Upper lobe of left lung (tissue), 4 donors: ENCODE measurements at regions not wholly inside any gene's neighbourhood (a gene's known extent, or its start where the extent isn't known, plus 50 kb on each side); places are given as distances from the start of the nearest gene placed in this dataset.

Experiments used
- CTCF ChIP-seq, 6 experiments: fragments of 450-650 bp in 4 of 6; fragments of 200-600 bp in 2 of 6; sonication (generic) in 2 of 6; IDR thresholded peaks; one replicate each; pipeline ENCODE4 v1.5.1; 2016 to 2019; ENCODE audit warnings: antibody characterized with exemption in 6 of 6
- POLR2AphosphoS5 ChIP-seq, 2 donors: sonication (generic); formaldehyde crosslinking; IDR thresholded peaks; one replicate each; pipeline ENCODE4 v1.5.1; 2017; ENCODE audit warnings: antibody characterized with exemption in 2 of 2

- TF ChIP-seq CTCF (IDR thresholded peaks at IDR 0.05) (no peak), POLR2AphosphoS5 (IDR thresholded peaks at IDR 0.05) (no peak)
Measured at GRCh38 chr6:163871616-163872015, 457.1 kb downstream of the QKI start.
